GM18498 (cell line): ENCODE measurements at regions not wholly inside any gene's neighbourhood (a gene's known extent, or its start where the extent isn't known, plus 50 kb on each side); places are given as distances from the start of the nearest gene placed in this dataset.
A peak's percentile ranks its signal among the peaks of the same experiment; 100 is the strongest.

ENCODE experiments used
- ATAC-seq: cut with Tn5 transposase; IDR thresholded peaks from one replicate; pipeline ENCODE4 v1.9.1; 2021; ENCODE audit warnings: mild to moderate bottlenecking, moderate library complexity; ENCODE audit not compliant: unreplicated experiment

DNA sequence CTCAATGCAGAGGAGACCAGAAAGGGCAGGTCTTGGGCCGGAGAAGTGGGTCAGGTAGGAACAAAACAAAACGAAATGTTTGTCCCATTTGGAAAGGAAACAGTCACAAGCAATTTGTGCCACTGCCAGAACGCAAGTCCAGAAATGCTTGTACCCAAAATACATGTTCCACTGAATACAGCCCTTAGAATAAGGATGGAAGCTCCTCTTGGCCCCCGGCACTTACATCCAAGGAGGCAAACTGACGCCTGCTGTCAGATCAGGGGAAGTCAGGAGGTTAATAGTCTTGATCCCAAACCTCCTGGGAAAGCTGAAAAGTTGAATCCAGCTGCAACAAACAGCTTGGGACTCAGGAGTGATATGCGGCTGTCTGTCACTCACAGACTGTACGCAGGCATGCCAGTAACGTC lies 75.9 kb upstream of the GALNT2 start:
- no peak for ATAC-seq

DNA sequence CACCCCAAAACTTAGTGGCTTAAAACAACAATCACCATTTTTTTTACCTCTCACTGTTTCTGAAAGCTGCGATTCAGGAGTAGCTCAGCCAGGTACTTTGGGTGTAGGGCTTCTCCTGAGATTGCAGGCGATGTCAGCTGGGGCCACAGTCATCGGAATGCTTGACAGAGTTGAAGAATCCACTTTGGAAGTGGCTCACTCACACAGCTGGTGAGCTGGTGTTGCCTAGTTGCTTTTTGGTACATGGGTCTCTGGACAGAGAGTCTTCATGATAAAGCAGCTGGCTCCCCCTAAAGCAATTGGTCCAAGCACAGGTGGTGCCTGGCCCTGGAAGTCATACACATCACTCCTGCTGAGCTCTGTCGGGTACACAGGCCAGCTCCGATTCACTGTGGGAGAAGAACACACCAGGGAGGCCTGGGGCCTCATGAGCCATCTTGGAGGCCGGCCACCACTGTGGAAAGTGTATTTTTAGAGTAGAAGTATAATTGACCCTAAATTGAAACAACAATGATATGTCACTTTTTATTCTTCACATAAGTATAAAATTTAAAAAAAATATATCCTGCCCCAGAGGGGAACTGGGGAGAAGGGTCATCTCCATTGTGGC lies 75.2 kb upstream of the GALNT2 start:
- ATAC-seq, result no peak

DNA sequence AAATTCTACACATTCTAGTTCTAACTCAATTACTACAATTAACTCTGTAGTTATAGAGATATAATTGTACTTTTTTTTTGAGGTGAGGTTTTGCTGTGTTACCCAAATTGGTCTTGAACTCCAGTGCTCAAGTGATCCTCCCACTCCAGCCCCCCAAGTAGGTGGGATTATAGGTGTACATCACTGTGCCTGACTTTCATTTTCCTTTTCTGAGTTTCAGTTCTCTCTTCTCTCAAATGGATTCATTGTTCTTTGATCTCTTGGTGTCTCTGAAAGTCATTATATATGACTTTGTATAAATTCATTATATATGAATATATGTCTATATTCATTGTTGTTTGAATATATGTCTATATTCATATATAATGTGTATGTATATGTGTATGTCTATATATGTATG lies 74.0 kb upstream of the GALNT2 start:
- peak; percentile 74 for ATAC-seq

DNA sequence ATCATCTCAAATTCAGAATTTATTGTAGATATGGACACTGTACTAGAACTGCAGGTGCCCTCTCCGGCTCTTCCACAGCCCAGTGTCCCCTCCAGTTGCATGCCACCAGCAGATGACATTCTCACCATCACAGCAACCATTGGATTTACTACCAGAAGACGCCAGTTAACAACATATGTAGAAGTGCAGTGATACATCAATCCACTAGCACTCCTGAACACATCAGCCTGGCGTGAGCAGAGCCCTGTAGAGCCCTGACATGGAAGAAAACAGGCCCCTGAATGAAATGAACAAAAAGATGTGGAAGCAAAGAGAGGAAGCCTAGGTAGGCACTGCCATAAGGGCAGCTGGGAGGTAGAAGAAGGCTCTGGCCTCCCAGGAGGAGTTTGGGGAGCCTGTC lies 73.1 kb upstream of the GALNT2 start:
- ATAC-seq, result no peak

DNA sequence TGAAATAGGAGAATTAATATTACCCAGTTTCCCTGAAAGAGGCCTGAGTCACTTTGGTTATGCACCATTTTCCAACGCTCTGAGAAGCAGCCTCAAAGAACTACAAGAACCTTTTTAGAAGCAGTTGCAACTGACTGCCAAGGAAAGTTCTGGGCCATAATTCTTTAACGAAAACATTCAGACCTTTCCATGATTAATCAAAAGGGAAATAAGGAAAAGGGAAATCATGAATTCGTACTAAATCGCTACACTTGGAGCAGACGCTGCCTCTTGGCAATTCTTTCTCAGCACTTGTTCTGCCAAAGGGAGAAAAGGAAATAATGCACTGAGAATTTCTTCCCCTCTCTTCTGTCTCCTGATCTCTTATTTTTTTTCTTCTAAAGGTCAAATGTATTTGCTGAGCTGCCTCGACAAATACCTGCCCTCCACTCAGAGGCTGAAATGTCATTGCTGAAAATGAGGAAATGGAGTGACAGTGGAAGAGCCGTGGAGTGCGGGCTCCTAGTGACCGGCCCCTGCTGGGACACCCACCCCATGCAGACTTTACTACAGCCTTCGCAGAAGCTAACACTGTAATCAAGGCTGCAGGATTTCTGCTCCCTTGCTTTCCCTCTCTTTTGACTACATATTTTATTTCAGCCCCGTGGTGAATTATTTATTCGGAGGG lies 67.9 kb upstream of the GALNT2 start:
- no peak for ATAC-seq

DNA sequence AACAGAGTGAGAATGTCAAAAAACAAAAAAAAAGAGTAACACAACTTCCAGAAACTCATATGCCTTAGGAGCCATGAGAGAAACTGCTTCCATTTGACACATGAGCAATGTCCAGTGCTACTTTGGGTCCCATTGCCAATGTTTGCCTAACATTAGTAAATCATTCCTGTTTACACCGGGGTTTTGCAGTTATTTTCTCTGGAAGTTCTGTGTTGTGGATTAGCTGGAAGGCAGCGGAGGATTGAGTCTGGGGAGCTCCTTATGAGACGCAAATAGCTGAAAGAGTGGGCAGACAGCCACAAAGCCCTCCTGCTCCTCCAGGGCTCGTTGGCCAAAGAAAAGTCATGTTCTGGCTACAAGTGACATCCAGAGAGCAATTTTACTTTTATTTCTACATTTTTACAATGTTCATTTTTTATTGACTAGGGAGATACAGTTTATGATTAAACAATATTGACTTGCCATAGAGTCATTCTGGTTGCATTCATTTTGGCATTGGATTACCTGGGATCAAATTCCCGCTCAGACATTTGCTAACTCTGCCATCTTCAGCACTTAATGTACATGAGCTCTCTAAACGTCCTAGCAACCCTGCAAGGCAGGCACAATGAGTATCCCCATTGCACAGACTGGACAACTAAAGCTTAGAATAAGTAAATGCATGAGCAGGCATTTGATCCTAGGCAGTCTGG lies 66.4 kb upstream of the GALNT2 start:
- ATAC-seq, result no peak

DNA sequence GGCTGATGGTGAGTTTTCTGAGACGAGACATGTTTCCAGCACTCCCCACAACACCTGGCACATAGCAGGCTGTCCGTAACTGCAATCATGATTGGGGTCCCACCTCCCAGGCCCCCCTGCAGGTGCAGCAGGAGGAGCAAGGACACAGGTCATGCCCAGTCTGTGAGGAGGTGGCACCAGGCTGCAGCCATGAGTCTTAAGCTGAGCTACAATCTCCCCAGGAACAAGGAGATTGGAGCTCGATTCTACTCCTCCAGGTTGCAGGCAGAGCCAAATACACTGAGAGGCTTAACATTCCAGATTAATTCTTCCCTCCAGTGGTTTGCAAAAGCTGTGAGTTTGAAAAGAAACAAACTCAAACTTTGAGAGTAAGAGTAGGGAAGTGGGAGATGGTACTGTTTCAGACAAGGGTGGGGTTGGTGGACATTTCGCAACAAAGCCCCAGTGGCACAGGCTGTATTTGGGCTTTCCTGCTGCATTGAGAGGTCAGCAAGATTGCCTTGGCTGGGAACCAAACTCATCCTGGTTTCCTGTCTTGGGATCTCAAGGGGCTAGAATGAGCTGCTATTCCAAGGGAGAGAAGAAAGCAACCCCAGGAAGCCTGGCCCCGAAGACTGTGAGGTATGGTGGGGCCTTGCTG lies 64.8 kb upstream of the GALNT2 start:
- ATAC-seq, result no peak

DNA sequence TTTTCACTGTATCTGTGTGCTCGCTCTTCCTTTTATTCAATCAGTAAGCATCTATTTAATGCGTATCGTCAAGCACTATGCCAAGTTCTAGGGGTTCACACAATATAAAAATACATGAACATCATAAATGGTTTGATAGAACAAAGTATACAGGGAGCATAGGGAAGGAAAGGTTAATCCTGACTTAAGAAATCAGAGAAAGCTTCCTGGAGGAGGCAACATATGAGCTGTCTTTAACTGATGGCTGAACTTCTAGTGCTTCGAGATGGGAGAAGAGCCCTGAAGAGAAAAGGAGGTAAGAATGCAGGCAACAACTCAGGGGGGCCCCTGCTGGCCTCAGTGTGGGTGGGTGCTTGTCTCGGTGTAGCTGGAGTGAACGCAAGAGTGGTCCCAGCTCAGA lies 63.6 kb upstream of the GALNT2 start:
- ATAC-seq, result no peak

DNA sequence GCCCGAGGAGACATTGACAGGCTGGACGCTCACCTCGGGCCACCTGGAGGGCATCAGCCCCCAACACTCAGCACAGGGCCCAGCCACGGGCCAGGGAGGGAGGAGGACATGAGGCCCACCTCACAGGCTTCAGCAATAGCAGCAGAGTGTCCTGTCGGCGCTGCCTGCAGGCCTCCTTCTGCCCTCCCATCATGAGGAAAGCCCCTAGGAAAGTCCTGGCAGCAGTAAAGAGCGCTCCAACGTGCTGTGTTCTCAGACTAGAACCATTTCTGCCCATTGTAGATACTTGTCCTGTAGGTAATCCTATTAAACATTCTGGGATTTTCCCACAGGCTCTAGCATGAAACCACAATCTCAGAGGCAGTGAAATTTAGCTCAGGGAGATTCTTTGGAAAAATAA lies 62.0 kb upstream of the GALNT2 start:
- no peak for ATAC-seq

DNA sequence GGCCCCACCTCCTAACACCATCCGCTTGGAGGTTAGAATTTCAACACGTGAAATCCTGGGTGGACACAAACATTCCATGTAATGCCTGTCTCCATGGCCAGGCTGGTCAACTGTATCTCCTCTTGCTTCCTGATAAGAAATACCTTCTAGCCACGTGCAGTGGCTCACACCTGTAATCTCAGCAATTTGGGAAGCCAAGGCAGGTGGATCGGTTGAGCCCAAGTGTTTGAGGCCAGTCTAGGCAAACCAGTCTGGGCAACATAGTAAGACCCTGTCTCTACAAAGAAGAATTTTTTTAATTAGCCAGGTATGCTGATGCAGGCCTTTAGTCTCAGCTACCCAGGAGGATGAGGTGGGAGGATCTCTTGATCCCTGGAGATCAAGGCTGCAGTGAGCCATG lies 58.3 kb upstream of the GALNT2 start:
- no peak for ATAC-seq

DNA sequence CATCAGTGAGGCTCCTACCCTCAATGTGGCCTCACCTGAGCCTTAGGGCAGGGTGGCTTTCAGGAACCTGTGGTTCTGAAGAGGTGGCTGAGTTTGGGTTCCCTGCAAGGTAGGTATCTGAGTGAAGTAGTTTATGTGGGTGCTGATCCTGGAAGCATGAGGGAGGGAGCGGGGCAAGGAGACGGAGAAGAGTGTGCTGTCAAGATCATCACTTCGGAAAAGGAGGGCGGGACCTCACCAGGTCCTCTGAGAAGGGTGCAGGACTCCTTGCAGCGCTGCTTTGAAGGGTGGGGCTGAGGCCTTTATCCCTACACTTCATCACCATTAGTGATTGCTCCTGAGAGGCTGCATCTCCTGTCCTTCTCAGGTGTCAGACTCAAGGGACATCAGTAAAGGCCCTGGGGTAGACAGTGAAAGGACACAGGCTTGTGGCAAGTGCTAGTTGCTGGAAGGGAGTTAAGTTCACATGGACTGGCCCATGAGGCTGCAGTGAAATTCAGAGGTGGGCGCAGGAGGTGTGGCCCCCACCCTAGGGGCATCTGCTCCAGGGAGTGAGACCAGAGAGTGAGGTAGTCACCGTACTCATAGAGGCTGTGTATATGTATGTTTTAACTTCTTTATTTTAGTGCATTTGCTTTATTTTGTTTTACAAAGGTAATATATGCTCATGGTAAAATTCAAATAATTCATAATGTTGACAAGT lies 57.3 kb upstream of the GALNT2 start:
- no peak for ATAC-seq

DNA sequence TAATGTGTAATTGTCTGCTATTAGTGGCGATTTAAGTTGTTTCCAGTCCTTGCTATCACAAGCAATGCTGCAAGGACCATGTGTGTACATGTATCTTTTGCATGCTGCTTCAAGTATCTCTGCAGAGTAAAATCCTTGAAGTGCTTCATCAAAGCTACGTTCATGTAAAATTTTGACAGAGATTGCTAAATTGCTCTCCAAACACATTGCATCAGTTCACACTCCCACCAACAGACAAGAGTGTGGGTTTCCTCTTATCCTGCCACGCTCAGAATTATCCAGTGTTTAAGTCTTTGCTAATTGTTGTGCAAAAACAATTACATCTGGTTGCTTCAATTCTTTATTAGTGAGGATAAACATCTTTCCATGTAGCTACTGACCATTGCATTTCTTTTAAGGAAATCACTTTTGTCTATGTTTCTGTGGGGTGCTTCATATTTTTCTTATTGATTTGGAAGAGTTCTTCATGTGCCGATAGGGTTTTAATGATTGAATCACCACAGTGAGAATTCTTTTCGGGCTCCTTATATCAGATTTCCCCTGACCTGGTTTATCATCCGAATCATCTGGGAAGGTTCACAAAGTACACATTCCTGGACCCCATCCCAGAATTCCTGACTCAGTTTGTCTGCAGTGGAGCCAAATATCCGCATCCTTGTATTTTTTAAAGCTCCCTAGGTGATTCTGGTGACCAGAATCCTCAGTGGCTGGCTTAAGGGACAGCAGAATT lies 56.3 kb upstream of the GALNT2 start:
- ATAC-seq, result no peak

DNA sequence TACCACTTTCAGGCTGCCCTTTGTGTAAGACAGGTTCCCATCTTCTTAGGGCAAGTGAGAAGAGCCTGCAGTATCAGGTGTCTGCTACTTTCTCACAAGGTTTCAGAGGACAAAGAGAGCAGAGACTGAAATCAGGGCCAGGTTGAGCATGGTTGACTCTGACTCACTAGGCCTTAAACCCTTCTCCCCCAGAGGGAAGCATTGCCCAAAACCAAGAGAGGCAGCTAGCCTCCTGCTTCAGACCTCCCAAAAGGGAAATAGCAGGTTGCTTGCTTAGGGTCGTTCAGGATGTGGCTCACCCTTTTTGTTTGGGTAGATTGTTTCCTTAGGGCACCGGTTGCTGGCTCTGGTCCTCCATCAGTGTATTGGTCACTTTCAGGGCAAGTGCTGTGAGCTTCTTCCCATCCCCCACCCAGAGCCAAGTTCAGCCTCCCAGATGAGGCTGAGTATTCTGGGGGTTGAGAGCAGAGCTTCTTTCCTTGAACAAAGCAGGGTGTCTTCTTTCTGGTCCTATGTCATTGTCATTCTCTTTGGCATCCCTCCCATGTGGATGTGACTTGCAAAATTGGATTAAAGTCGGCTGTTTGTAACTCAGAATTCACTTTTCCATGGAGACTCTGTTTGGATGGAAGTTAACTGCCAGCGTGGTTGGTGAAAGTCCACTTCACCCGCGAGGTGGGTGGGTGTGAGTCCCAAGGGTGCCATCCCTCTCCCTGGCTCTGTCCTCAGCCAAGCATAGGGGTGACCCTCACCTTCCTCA lies 55.5 kb upstream of the GALNT2 start:
- ATAC-seq, result no peak

DNA sequence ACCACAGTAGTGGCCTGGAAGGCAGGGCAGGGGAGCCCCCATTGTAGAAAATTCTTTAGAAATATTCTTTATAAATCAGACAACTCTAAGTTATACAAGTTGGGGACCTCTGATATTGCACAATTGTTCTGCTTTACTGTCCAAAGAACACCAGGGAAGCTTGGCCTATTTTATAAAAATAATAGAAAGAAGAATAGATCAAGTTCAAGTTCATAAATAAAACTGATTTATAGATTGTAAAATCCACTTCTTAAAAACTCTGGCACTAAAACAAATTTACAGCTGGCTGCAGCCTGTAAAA lies 55.0 kb upstream of the GALNT2 start:
- ATAC-seq, result no peak

DNA sequence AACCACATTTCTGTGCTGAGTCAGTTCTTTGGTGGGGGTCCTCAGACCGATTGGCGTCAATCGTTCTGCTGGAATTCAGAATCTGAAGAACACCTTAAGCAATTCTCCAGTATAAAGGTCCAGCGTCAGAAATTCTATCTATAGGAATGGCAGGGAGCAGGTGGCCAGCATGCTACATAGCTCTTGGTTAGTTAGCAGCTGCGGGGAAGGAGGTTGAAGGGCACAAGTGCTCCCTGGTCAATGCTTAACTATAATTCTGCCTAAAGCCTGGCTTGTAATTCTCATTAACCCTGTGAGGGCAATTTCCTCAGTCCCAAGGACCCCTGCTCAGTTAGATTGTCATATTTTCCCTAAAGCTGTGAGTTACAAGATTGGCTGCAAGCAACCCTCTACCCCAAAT lies 54.3 kb upstream of the GALNT2 start:
- no peak for ATAC-seq

DNA sequence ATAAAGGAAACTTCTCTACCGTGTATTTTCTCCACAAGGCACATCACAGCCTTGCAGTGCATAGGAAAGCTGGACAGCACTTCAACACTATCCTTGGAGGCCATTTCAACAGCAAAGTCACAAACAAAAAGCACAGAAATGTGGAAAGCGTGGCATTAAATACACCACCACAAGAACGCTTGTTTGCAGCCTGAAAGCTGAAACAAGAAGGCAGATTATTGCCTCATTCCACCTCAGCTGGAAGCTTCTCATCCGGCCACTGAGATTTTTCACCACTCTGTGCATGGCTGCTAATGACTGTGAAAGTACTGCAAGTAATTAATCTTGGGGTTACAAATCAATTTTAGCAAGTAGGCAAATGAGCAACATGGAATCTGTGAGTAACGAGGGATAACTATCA lies 50.9 kb upstream of the GALNT2 start:
- ATAC-seq, result no peak
